IPS DF 6.9 (cell line): ENCODE measurements at regions not wholly inside any gene's neighbourhood (a gene's known extent, or its start where the extent isn't known, plus 50 kb on each side); places are given as distances from the start of the nearest gene placed in this dataset.

Source experiments
- DNase-seq: peaks from one replicate; pipeline ENCODE4 v3.0.0-alpha.2; 2013; ENCODE audit warnings: low read depth, low spot score
- H3K27ac ChIP-seq: one replicate; pipeline ENCODE4 v1.5.1; 2013; ENCODE audit warnings: low read length, control low read depth
- H3K27me3 ChIP-seq: 2 replicates; pipeline ENCODE4 v1.6.1; 2013; ENCODE audit warnings: mild to moderate bottlenecking, low read length; ENCODE audit not compliant: control insufficient read depth, insufficient read depth
- H3K36me3 ChIP-seq: 2 replicates; pipeline ENCODE4 v1.6.1; 2013; ENCODE audit warnings: low read length; ENCODE audit not compliant: control insufficient read depth, insufficient read depth
- H3K4me1 ChIP-seq: 2 replicates; pipeline ENCODE4 v1.6.1; 2013; ENCODE audit warnings: low read length; ENCODE audit not compliant: control insufficient read depth, insufficient read depth
- H3K4me3 ChIP-seq: 2 replicates; pipeline ENCODE4 v1.5.1; 2013; ENCODE audit warnings: mild to moderate bottlenecking, low read length
- H3K9me3 ChIP-seq: 2 replicates; pipeline ENCODE4 v1.6.1; 2013; ENCODE audit warnings: low read length, inconsistent platforms; ENCODE audit not compliant: control insufficient read depth, insufficient read depth
- WGBS: extraction: QIAGEN DNeasy Blood & Tissue Kit; methylation state at CpG from one replicate; pipeline ENCODE4 v1.1.7; 2013; ENCODE audit warnings: mixed read lengths, missing lambda C conversion rate; ENCODE audit not compliant: insufficient read length, insufficient coverage; 5-methylcytosine and 5-hydroxymethylcytosine counted together

DNA sequence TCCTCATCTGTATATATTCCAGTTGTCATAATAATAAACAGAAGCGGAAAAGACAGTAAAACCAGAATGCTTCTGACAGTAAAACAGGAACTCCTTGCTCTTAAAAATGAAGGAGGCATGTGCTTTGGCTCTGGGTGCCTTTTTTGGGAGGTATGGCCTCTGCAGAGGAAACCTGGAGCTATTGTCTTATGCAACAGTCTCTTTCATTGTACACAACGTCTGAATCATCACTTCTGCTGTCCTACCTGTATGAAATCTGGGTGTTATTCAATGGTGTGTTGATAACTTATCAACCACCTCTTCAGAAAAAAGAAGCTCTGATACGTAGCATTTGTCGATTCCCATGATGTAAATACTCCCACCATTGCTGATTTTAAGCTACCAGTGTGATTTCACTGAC, 64.8 kb downstream of the CDCA7 start:
- no peak for DNase-seq

GRCh38 chr2:173424886-173425285, 70.2 kb downstream of the CDCA7 start:
- no peaks in the 10 kb centered on the region for H3K27me3 ChIP-seq
- DNase-seq = no peak
- H3K36me3 ChIP-seq = no peaks in the 10 kb centered on the region
- no peak overlapping the region for H3K27ac ChIP-seq
- no peak overlapping the region for H3K4me3 ChIP-seq
- no peaks in the 10 kb centered on the region for H3K4me1 ChIP-seq
- no peaks in the 10 kb centered on the region for H3K9me3 ChIP-seq
- WGBS = no CpG with 5 or more reads among the region's 2 CpGs

More for the DNA sequence above, 64.8 kb downstream of the CDCA7 start:
- no peaks in the 10 kb centered on the region for H3K27me3 ChIP-seq
- WGBS = no CpG with 5 or more reads among the region's 4 CpGs
- no peak overlapping the region for H3K27ac ChIP-seq
- H3K4me3 ChIP-seq = no peak overlapping the region
- no peaks in the 10 kb centered on the region for H3K9me3 ChIP-seq
- H3K4me1 ChIP-seq = no peaks in the 10 kb centered on the region
- no peaks in the 10 kb centered on the region for H3K36me3 ChIP-seq

GRCh38 chr2:173427887-173428668, 73.4 kb downstream of the CDCA7 start:
- Histone ChIP-seq H3K27me3 (no peaks in the 10 kb centered on the region), H3K36me3 (no peaks in the 10 kb centered on the region), H3K27ac (no peak overlapping the region), H3K9me3 (no peaks in the 10 kb centered on the region), H3K4me3 (no peak overlapping the region), H3K4me1 (no peaks in the 10 kb centered on the region)
- no CpG with 5 or more reads among the region's 6 CpGs for WGBS
- DNase-seq = no peak

- Histone ChIP-seq H3K27ac (no peak overlapping the region), H3K4me1 (no peaks in the 10 kb centered on the region), H3K4me3 (no peak overlapping the region), H3K36me3 (no peaks in the 10 kb centered on the region), H3K9me3 (no peaks in the 10 kb centered on the region), H3K27me3 (no peaks in the 10 kb centered on the region)
- WGBS = no CpG with 5 or more reads among the region's 5 CpGs
- no peak for DNase-seq
Measured at GRCh38 chr2:173431191-173431590, 76.5 kb downstream of the CDCA7 start.

DNA sequence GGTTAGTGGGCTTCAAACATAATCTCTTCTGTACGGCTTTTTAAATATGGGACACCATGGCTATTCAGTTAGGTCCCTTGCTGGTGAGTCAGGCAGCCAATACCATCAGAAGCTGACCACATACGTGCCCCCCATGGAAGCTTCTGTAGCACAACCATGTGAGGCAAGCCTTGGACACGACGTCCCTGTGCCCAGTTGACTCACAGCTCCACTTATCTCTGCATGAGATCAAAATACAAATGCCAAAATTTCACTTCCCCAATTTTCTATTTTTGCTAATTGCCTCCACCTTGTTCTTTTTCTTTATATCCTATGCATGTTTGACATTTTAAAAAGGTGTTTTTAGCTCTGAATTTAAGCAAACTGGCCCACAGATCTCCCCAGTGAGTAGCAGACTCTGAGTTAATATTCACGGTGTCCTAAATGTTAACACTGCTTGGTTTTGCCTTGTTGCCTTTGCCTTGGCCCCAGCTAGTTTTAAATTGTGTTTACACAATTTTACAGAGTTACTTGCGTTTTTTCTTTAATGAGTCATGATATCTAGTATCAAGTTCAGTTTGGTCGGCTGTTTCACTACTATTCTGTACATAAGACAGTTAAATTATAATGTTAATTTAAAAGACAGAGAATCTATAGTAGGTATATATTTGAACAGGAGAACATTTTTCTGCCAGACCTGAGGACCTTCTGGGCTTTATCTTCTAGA, 77.5 kb downstream of the CDCA7 start:
- Histone ChIP-seq H3K27me3 (no peaks in the 10 kb centered on the region), H3K4me1 (no peaks in the 10 kb centered on the region), H3K9me3 (no peaks in the 10 kb centered on the region), H3K36me3 (no peaks in the 10 kb centered on the region), H3K27ac (no peak overlapping the region), H3K4me3 (no peak overlapping the region)
- no CpG with 5 or more reads among the region's 7 CpGs for WGBS
- no peak for DNase-seq

DNA sequence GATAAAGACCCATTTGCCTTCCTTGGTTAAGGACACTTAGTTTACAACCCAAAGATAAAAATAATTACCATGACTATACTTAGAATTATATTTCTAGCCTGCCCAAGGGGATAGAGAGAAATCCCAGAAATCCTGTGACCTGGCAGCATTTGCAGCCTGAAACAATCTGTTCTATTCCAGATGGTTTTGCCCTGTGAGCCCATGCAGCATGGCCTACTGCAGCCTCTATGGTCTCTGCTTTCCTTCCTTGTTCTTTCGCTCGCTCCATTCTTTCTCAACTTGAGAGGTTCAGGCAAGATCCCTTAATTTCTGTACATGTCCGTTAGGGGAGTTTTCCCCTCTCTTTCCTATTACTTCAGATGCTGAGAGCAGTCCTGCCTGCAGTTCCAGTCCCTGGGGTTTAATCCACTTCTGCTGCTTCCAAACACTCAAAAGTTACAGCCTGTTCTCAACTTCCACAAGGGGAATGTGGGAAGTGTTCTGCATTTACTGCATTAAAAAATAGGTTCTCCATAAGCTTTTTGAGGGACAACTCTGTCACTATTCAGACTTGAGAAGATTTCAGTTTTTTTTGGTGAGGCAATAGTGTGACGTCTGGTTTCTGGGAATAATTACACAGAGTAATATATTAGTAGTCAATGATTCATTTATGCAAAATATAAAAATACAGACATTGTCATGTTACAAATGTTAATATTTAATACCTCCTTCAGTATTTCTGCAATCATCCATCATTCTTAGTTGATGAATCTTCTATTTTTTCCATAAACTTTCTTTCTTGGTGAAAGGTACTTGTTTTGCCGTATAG, 80.3 kb downstream of the CDCA7 start:
- DNase-seq = no peak
- Histone ChIP-seq H3K4me1 (no peaks in the 10 kb centered on the region), H3K27ac (no peak overlapping the region), H3K36me3 (no peaks in the 10 kb centered on the region), H3K9me3 (no peaks in the 10 kb centered on the region), H3K4me3 (no peak overlapping the region), H3K27me3 (no peaks in the 10 kb centered on the region)
- WGBS = no CpG with 5 or more reads among the region's 5 CpGs

- Histone ChIP-seq H3K27me3 (no peaks in the 10 kb centered on the region), H3K36me3 (no peaks in the 10 kb centered on the region), H3K9me3 (no peaks in the 10 kb centered on the region), H3K4me3 (no peak overlapping the region), H3K27ac (no peak overlapping the region), H3K4me1 (no peaks in the 10 kb centered on the region)
- no CpG with 5 or more reads among the region's 2 CpGs for WGBS
- no peak for DNase-seq
Measured at GRCh38 chr2:173435574-173435973, 80.9 kb downstream of the CDCA7 start.

DNA sequence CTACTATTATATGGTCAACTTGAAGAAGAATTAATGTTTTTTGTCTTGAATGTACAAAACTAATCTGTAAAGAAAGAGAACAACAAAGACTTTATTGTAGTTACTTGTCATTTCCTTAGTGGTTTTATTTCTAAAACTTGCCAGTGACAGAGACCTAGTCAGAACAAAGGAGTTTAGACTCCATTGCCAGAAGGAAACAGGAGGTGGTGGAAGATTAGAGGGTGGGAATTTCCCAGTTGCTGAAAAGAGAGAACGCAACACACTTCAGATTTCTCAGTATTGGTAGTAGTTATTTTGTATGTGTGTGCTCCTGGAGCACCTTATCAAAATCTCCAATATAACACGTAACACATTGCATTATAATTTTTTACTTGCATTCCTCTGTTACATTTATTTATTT, 81.4 kb downstream of the CDCA7 start:
- no peak for DNase-seq
- no peaks in the 10 kb centered on the region for H3K36me3 ChIP-seq
- no peaks in the 10 kb centered on the region for H3K9me3 ChIP-seq
- H3K4me3 ChIP-seq = no peak overlapping the region
- no peaks in the 10 kb centered on the region for H3K4me1 ChIP-seq
- WGBS = 100% methylated on average over 1 of the region's 2 CpGs
- H3K27me3 ChIP-seq = no peaks in the 10 kb centered on the region
- no peak overlapping the region for H3K27ac ChIP-seq

GRCh38 chr2:173441222-173441621, 86.5 kb downstream of the CDCA7 start:
- Histone ChIP-seq H3K27me3 (no peaks in the 10 kb centered on the region), H3K9me3 (no peaks in the 10 kb centered on the region), H3K4me1 (no peaks in the 10 kb centered on the region), H3K27ac (no peak overlapping the region), H3K36me3 (no peaks in the 10 kb centered on the region), H3K4me3 (no peak overlapping the region)
- DNase-seq = no peak

GRCh38 chr2:173442542-173442941, 87.9 kb downstream of the CDCA7 start:
- H3K4me3 ChIP-seq = no peak overlapping the region
- no peak overlapping the region for H3K27ac ChIP-seq
- no peaks in the 10 kb centered on the region for H3K36me3 ChIP-seq
- no CpG with 5 or more reads among the region's 2 CpGs for WGBS
- no peaks in the 10 kb centered on the region for H3K4me1 ChIP-seq
- no peak for DNase-seq
- no peaks in the 10 kb centered on the region for H3K9me3 ChIP-seq
- no peaks in the 10 kb centered on the region for H3K27me3 ChIP-seq
